GM12878 (cell line): ENCODE measurements at regions not wholly inside any gene's neighbourhood (a gene's known extent, or its start where the extent isn't known, plus 50 kb on each side); places are given as distances from the start of the nearest gene placed in this dataset.

Experiments
- ATAC-seq: fragments of 200-7000 bp; cut with Tn5 transposase; 3 replicates; pipeline ENCODE4 v1.9.1; 2020; ENCODE audit warnings: mild to moderate bottlenecking, moderate library complexity
- BruUV-seq: library from RNA; stranded (reverse); fragments of 400-500 nt; replicated peaks from 2 replicates; lab custom pipeline; 2021; lab: Mats Ljungman, UMichigan
- CTCF ChIA-PET: fragments of 300-600 bp; sonication (Branson Sonifier 250); formaldehyde crosslinking; extraction: SDS; loops from one replicate; lab custom pipeline; 2021; ENCODE audit warnings: inconsistent platforms; lab: Yijun Ruan, JAX
- POLR2A ChIA-PET: fragments of 350-600 bp; formaldehyde crosslinking; extraction: SDS; loops from one replicate; lab custom pipeline; 2021; ENCODE audit warnings: inconsistent platforms; lab: Charles Lee
- RAD21 ChIA-PET: fragments of 300-600 bp; sonication (Branson Sonifier 250); formaldehyde crosslinking; loops from one replicate; lab custom pipeline; 2023; ENCODE audit warnings: antibody characterized with exemption; ENCODE audit not compliant: unreplicated experiment; lab: Charles Lee
- SMC1A ChIA-PET: fragments of 300-600 bp; sonication (Branson Sonifier 250); formaldehyde crosslinking; loops from one replicate; lab custom pipeline; 2023; ENCODE audit not compliant: unreplicated experiment, uncharacterized antibody; lab: Charles Lee
- DNase-seq: peaks from one replicate; pipeline ENCODE4 v3.0.0-alpha.2; 2011; ENCODE audit warnings: low read depth, low spot score
- FAIRE-seq: peaks from 3 replicates; lab custom pipeline; 2011; peaks lifted over from hg19 to GRCh38; lab: Jason Lieb, UNC
- H2AFZ ChIP-seq: 2 replicates; pipeline ENCODE4 v1.6.0; 2011; ENCODE audit warnings: low read depth, low read length, control low read depth; ENCODE audit not compliant: control insufficient read depth
- H3K27ac ChIP-seq: 2 replicates; pipeline ENCODE4 v1.5.1; 2011; ENCODE audit warnings: control low read depth; ENCODE audit not compliant: control insufficient read depth, insufficient read depth
- H3K27me3 ChIP-seq, 2 experiments: replicated peaks in 1 of 2; 2 replicates each; pipeline versions ENCODE4 v1.6.0 to v1.6.1; 2011; ENCODE audit warnings: low read length in 1 of 2; ENCODE audit not compliant: control insufficient read depth in 2 of 2, insufficient read depth in 2 of 2
- H3K36me3 ChIP-seq, 2 experiments: 2 replicates each; pipeline ENCODE4 v1.5.1; 2011; ENCODE audit warnings: low read length in 1 of 2; ENCODE audit not compliant: control insufficient read depth in 2 of 2, insufficient read depth in 2 of 2
- H3K4me1 ChIP-seq: 2 replicates; pipeline ENCODE4 v1.6.1; 2011; ENCODE audit warnings: mild to moderate bottlenecking, low read length, moderate library complexity, mixed read lengths; ENCODE audit not compliant: control insufficient read depth, insufficient read depth
- H3K4me2 ChIP-seq: 2 replicates; pipeline ENCODE4 v1.6.0; 2011; ENCODE audit warnings: control low read depth; ENCODE audit not compliant: control insufficient read depth, insufficient read depth
- H3K4me3 ChIP-seq: fragments of 200-600 bp; sonication (generic); 2 replicates; pipeline ENCODE4 v1.5.1; 2016
- H3K79me2 ChIP-seq: 2 replicates; pipeline ENCODE4 v1.6.0; 2011; ENCODE audit warnings: low read length; ENCODE audit not compliant: control insufficient read depth, insufficient read depth
- H3K9ac ChIP-seq: 2 replicates; pipeline ENCODE4 v1.8.0; 2011; ENCODE audit warnings: low read length, control low read depth, mixed read lengths; ENCODE audit not compliant: control insufficient read depth, insufficient read depth
- H3K9me3 ChIP-seq: replicated peaks from 3 replicates; pipeline ENCODE4 v1.5.1; 2011; ENCODE audit warnings: mild to moderate bottlenecking, low read length; ENCODE audit not compliant: control insufficient read depth, insufficient read depth
- H4K20me1 ChIP-seq: 2 replicates; pipeline ENCODE4 v1.6.0; 2011; ENCODE audit not compliant: control insufficient read depth, insufficient read depth
- IRF3 ChIP-seq: fragments of 450-650 bp; IDR thresholded peaks from 2 replicates; pipeline ENCODE4 v1.6.1; 2014; ENCODE audit warnings: mild to moderate bottlenecking
- PRDM15 ChIP-seq: fragments of 450-650 bp; formaldehyde crosslinking; IDR thresholded peaks from 2 replicates; pipeline ENCODE4 v1.4.0; 2020; ENCODE audit warnings: mild to moderate bottlenecking, moderate library complexity
- SIN3A ChIP-seq: IDR thresholded peaks from 2 replicates; pipeline ENCODE4 v1.6.1; 2012; ENCODE audit warnings: low read depth, low read length, improper control_type of control experiment
- TBL1XR1 ChIP-seq: IDR thresholded peaks from 2 replicates; pipeline ENCODE4 v1.6.1; 2012; ENCODE audit warnings: low read depth, low read length, improper control_type of control experiment
- in situ Hi-C: fragments of 300-500 bp; cut with MboI; formaldehyde crosslinking; loops from 9 replicates; pipeline ENCODE4 v1.14.3; 2018; ENCODE audit warnings: mixed read lengths
- intact Hi-C: fragments of 100-400 bp; cut with micrococcal nuclease; formaldehyde crosslinking; loops from one replicate; pipeline ENCODE4 v1.14.2; 2022; ENCODE audit not compliant: unreplicated experiment

GRCh38 chr10:59448616-59449015 lies 86.3 kb upstream of the FAM13C start (continued):
- no peak for TF ChIP-seq IRF3
- TF ChIP-seq TBL1XR1: no peak
- no peak for TF ChIP-seq PRDM15 (CRISPR knock-in tag)
- no peak for TF ChIP-seq SIN3A

- FAIRE-seq: no peak
- no peaks in the 10 kb centered on the region for H3K4me1 ChIP-seq
- intact Hi-C loops: no loop called here
- ATAC-seq: no peak
- H4K20me1 ChIP-seq: no peaks in the 10 kb centered on the region
- no peaks in the 10 kb centered on the region for H3K27me3 ChIP-seq
- H3K4me3 ChIP-seq: no peak overlapping the region
- ChIA-PET RAD21 (no interaction called here), CTCF (no interaction called here), POLR2A (no interaction called here), SMC1A (no interaction called here)
- H3K27ac ChIP-seq: no peak overlapping the region
- no peak for DNase-seq
- H3K9ac ChIP-seq: no peak overlapping the region
- TF ChIP-seq SIN3A: no peak
- BruUV-seq: no TSS peak
- in situ Hi-C loops: no loop called here
- no peak overlapping the region for H3K4me2 ChIP-seq
- no peaks in the 10 kb centered on the region for H3K79me2 ChIP-seq
- no peak overlapping the region for H2AFZ ChIP-seq
- H3K9me3 ChIP-seq: no peaks in the 10 kb centered on the region
- H3K36me3 ChIP-seq: no peaks in the 10 kb centered on the region
These were observed 73.4 kb upstream of the FAM13C start for GRCh38 chr10:59435707-59436106.
